ENCODE measurements at regions not wholly inside any gene's neighbourhood (a gene's known extent, or its start where the extent isn't known, plus 50 kb on each side); places are given as distances from the start of the nearest gene placed in this dataset.
A peak's percentile ranks its signal among the peaks of the same experiment; 100 is the strongest.

- no peak for FAIRE-seq
- intact Hi-C loops (cut with micrococcal nuclease) = loop anchor here (5.0 kb wide), 1 partner anchor 111 kb away; no protein-coding TSS in a partner anchor
- H4K20me1 ChIP-seq (replicated peaks; ENCODE audit: control insufficient read depth, insufficient read depth, low read length) = no peaks in the 10 kb centered on the region
- no peak overlapping the region for H3K9ac ChIP-seq (ENCODE audit: insufficient read depth in 1 of 2, low read depth in 2 of 2, low read length in 2 of 2)
- H3K27ac ChIP-seq (ENCODE audit: extremely low read depth, low read depth, low read length) = no peak overlapping the region
- TF ChIP-seq ZBTB7A (IDR thresholded peaks at IDR 0.05; ENCODE audit: borderline replicate concordance, control insufficient read depth, low read depth, low read length) (no peak), SPI1 (IDR thresholded peaks at IDR 0.05; ENCODE audit: borderline replicate concordance, low read depth, low read length) (peak; percentile 10; the same call in 1 of the 2 replicates)
- no TSS peak for BruUV-seq (replicated peaks)
- peaks cover 1 to 30% of the 10 kb centered on the region in 2 experiments; a peak in 3 of 5 replicates for H3K27me3 ChIP-seq (ENCODE audit: control insufficient read depth in 2 of 2, insufficient read depth in 2 of 2, low read length in 2 of 2)
- H3K9me1 ChIP-seq (ENCODE audit: control insufficient read depth, insufficient read depth, low read length) = no peaks in the 10 kb centered on the region
- no peak overlapping the region for H3K4me2 ChIP-seq (ENCODE audit: insufficient read depth, low read length)
- DNase-seq (ENCODE audit: extremely low read depth in 1 of 4, low spot score in 3 of 4) = no peak
- peaks cover 0 to 9% of the 10 kb centered on the region in 2 experiments; a peak in 3 of 5 replicates for H3K4me1 ChIP-seq (replicated peaks in 1 of 2; ENCODE audit: control insufficient read depth in 2 of 2, insufficient read depth in 2 of 2, low read length in 2 of 2)
- H2AFZ ChIP-seq (ENCODE audit: low read depth, low read length) = no peak overlapping the region
- H3K36me3 ChIP-seq (ENCODE audit: control insufficient read depth, insufficient read depth, low read length) = no peaks in the 10 kb centered on the region
- no peaks in the 10 kb centered on the region for H3K9me3 ChIP-seq (replicated peaks; ENCODE audit: control insufficient read depth, insufficient read depth, low read depth, low read length)
- ChIA-PET CTCF (ENCODE audit: low intra/inter-chr PET ratio) (interaction anchor here (0.6 kb wide), 1 partner anchor 94 kb away, joined by 3 read pairs; no protein-coding TSS in a partner anchor), POLR2A (no interaction called here)
- ATAC-seq = no peak
- no peaks in the 10 kb centered on the region for H3K79me2 ChIP-seq (ENCODE audit: control insufficient read depth, insufficient read depth, low read length)
- H3K4me3 ChIP-seq = no peak overlapping the region
- 0% methylated on average over 1 of the region's 1 CpG for WGBS (ENCODE audit: insufficient coverage, low coverage, missing lambda C conversion rate)
- in situ Hi-C loops (cut with MboI) = no loop called here
Measured at GRCh38 chr11:129698212-129698611, 117.4 kb upstream of the TMEM45B start.

GRCh38 chr11:129699711-129700304 is 115.8 kb upstream of the TMEM45B start:
- no peak overlapping the region for H2AFZ ChIP-seq (ENCODE audit: low read depth, low read length)
- no peaks in the 10 kb centered on the region for H3K9me1 ChIP-seq (ENCODE audit: control insufficient read depth, insufficient read depth, low read length)
- H3K36me3 ChIP-seq (ENCODE audit: control insufficient read depth, insufficient read depth, low read length) = no peaks in the 10 kb centered on the region
- no peaks in the 10 kb centered on the region for H4K20me1 ChIP-seq (replicated peaks; ENCODE audit: control insufficient read depth, insufficient read depth, low read length)
- no peak for ATAC-seq
- peaks cover 2 to 28% of the 10 kb centered on the region in 2 experiments; a peak in 3 of 5 replicates for H3K27me3 ChIP-seq (ENCODE audit: control insufficient read depth in 2 of 2, insufficient read depth in 2 of 2, low read length in 2 of 2)
- no peak overlapping the region for H3K9ac ChIP-seq (ENCODE audit: insufficient read depth in 1 of 2, low read depth in 2 of 2, low read length in 2 of 2)
- no peak overlapping the region for H3K4me3 ChIP-seq
- in situ Hi-C loops (cut with MboI) = no loop called here
- H3K79me2 ChIP-seq (ENCODE audit: control insufficient read depth, insufficient read depth, low read length) = no peaks in the 10 kb centered on the region
- CTCF ChIA-PET (ENCODE audit: low intra/inter-chr PET ratio) = no interaction called here
- DNase-seq (ENCODE audit: extremely low read depth in 1 of 4, low spot score in 3 of 4) = peak in 2 of 4 experiments; percentile 1 to 2
- H3K4me2 ChIP-seq (ENCODE audit: insufficient read depth, low read length) = no peak overlapping the region
- POLR2A ChIA-PET = no interaction called here
- WGBS (ENCODE audit: insufficient coverage, low coverage, missing lambda C conversion rate) = 1% methylated on average over 13 of the region's 14 CpGs
- intact Hi-C loops (cut with micrococcal nuclease) = loop anchor here (5.0 kb wide), 1 partner anchor 113 kb away; no protein-coding TSS in a partner anchor
- BruUV-seq (replicated peaks) = no TSS peak
- H3K27ac ChIP-seq (ENCODE audit: extremely low read depth, low read depth, low read length) = no peak overlapping the region
- no peaks in the 10 kb centered on the region for H3K9me3 ChIP-seq (replicated peaks; ENCODE audit: control insufficient read depth, insufficient read depth, low read depth, low read length)
- FAIRE-seq = no peak
- H3K4me1 ChIP-seq (replicated peaks in 1 of 2; ENCODE audit: control insufficient read depth in 2 of 2, insufficient read depth in 2 of 2, low read length in 2 of 2) = peaks cover 0 to 9% of the 10 kb centered on the region in 2 experiments; a peak in 3 of 5 replicates
- no peak for TF ChIP-seq TSHZ1 (CRISPR knock-in tag; IDR thresholded peaks at IDR 0.05)
- TF ChIP-seq CHD1 (IDR thresholded peaks at IDR 0.05; ENCODE audit: low read length) = no peak
- TF ChIP-seq NCOA2 (IDR thresholded peaks at IDR 0.05; ENCODE audit: partially characterized antibody in 2 of 2) = no peak
- no peak for TF ChIP-seq CHAMP1 (IDR thresholded peaks at IDR 0.05)
- no peak for TF ChIP-seq MXD1 (CRISPR knock-in tag; IDR thresholded peaks at IDR 0.05; ENCODE audit: borderline replicate concordance, poor library complexity, severe bottlenecking)

Measured in K562 (cell line).